ENCODE measurements at regions not wholly inside any gene's neighbourhood (a gene's known extent, or its start where the extent isn't known, plus 50 kb on each side); places are given as distances from the start of the nearest gene placed in this dataset.
A peak's percentile ranks its signal among the peaks of the same experiment; 100 is the strongest.

DNA sequence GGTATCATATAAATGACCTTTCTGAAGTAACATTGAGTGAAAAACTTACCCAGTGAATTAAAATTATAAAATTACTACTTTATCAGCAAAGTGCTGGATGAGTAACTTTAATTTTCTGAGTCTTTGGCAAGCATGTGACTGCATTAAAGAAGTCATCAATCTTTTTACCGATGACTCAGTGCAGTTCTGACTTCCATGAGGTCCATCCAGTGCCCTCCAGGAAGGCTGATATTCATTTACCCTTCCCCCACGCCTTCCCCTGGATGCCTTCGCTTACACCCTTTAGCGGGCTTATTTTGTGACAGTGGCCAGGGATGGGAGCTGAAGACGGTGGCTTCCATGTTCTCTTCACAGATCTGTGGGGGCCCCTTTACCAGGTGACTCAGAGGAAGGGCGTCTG, 572.9 kb upstream of the PFKP start:
- DNase-seq, result no peak

DNA sequence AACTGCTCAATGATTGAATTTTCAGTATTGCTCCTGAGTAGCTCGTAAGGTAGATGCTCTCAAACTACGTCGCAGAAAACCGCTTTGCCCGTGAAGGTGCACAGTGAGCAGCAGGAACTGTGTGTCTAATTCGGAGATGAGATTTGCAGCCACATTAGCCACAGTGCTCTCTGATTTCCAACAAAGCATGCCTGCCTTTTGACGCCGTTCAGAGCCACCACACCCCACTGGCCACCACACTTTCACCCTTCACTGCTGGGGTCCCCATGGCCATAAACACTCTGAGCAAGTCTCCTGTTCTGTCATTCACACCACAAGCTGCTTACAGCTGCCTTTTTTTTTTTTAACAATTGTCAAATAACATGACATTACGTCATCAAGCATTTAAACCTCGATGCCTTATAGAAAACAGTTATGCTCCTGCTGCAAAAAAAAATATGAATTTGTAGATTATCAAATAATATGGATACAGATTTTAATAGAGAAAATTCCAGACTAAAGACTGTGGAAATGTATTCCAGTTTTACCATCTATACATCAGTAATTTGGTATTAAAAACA, 578.8 kb upstream of the PFKP start:
- DNase-seq, result no peak

DNA sequence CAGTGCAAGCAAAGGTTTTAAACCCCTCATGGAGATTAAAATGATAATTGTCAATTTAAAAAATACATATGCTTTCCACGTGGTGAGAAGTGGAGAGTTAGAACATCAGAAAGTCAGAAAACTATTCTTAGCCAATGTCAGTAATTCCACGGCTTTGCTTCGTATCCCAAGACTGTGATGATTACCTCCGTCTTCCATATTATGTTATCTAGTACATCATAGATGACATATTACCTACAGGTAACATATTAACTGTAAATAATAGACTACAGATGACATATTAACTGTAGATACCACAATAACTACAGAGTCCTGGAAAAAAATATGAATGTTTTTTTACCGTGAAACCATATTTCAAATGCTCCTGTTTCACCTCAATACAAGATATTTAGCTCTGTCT, 579.4 kb upstream of the PFKP start:
- DNase-seq, result no peak

GRCh38 chr10:2478656-2479055, 588.7 kb upstream of the PFKP start:
- DNase-seq, result no peak

GRCh38 chr10:2476812-2477553, 590.4 kb upstream of the PFKP start:
- peak; percentile 45 for DNase-seq

- no peak for DNase-seq
These were observed 591.0 kb upstream of the PFKP start for GRCh38 chr10:2476218-2476811.

GRCh38 chr10:2475711-2476217, 591.6 kb upstream of the PFKP start:
- no peak for DNase-seq

DNA sequence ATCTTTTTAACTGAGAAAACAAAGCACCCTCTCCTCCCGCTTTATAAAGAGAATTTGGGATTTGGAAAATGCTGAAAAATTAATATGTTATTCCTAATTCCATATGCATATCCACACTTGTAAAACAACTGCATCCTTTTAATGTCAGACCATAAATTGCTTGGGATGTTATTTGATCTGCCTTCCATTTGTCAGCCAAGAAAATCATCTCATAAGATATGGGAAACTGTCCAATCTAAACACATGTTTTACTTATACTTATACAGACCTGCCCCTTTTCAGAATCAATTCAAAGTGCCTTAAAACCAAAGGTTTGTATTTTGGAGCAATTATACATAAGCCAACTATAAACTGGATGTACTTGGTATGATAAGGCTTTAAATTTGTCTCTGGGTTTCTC, 595.5 kb upstream of the PFKP start:
- DNase-seq, result no peak

DNA sequence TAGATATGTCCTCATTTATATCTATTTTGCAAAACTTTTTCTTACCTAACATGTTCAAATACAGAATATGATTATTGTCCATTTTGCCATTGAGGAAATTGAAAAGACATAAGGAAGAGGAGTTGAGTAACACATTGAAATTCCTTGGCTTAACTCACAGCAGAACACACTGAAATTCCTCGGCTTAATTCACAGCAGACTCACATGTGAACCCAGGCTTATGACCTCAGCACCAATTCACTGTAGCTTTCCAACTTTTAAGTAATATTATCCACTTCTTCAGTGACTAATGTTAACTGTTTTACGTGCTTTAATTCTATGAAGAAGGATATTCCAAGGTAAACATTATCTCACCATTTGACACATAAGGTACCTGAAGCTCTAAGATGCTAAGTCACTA, 597.5 kb upstream of the PFKP start:
- no peak for DNase-seq

GRCh38 chr10:2464483-2464882, 602.9 kb upstream of the PFKP start:
- no peak for DNase-seq

DNA sequence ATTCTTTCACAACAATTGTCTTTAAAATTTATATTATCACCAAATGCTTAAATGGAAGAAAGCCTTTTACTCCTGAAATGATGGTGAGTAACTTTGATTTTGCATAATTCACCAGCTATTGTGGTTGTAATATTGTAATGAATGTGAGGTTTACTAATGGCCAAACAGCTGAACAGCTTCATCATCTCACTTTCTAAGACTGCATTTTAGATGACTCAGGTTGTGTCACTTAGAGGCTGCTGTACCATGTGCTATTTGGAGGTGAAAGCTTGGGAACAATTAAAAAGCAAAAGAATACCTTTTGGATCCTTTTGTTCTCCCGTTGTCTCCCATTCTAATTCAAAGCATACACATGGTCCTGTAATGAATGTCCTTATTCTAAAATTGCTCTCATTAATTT, 604.0 kb upstream of the PFKP start:
- no peak for DNase-seq

- no peak for DNase-seq
These were observed 604.8 kb upstream of the PFKP start for GRCh38 chr10:2462581-2462980.

GRCh38 chr10:2460812-2461211, 606.5 kb upstream of the PFKP start:
- no peak for DNase-seq

GRCh38 chr10:2459713-2460112, 607.6 kb upstream of the PFKP start:
- DNase-seq, result no peak

DNA sequence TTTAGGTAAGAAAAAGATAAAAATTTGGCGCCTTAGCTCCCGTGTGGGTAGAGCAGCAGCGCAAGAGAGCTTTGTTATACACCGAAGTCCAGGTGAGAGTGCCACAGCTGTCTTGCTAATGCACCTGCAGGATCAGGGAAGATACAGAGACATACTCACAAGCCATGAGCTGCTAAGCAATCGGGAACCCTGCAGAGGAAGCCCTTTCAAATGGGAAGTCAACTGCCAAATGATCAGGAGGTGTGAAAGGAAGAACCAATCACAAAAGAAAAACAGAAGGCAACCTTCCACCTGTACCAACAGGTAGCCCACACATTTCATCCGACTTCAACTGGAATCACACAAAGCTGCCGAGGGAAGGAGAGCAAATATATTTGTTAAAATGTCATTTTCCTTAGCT, 610.5 kb upstream of the PFKP start:
- no peak for DNase-seq

GRCh38 chr10:2445370-2445769, 622.0 kb upstream of the PFKP start:
- DNase-seq, result no peak

DNA sequence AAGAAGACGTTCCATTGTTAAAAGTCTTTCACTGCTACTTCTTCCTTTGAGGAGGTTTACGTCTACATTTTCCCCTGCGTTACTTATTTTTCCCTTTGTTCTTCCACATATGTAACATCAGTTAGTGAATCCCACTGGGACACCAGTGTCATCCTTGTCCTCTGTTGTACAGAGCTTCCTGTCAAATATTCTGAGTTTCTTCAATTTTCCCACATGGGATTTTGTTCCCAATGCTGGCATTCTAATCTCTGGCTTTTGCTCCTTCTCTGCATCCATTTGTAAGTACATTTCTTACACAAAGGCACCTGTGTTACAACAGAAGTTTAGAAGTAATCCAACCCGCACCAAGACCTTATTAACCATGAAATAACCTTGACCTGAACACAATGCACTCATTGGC, 627.4 kb upstream of the PFKP start:
- DNase-seq, result no peak

- no peak for DNase-seq
These were observed 628.3 kb upstream of the PFKP start for GRCh38 chr10:2439000-2439399.

DNA sequence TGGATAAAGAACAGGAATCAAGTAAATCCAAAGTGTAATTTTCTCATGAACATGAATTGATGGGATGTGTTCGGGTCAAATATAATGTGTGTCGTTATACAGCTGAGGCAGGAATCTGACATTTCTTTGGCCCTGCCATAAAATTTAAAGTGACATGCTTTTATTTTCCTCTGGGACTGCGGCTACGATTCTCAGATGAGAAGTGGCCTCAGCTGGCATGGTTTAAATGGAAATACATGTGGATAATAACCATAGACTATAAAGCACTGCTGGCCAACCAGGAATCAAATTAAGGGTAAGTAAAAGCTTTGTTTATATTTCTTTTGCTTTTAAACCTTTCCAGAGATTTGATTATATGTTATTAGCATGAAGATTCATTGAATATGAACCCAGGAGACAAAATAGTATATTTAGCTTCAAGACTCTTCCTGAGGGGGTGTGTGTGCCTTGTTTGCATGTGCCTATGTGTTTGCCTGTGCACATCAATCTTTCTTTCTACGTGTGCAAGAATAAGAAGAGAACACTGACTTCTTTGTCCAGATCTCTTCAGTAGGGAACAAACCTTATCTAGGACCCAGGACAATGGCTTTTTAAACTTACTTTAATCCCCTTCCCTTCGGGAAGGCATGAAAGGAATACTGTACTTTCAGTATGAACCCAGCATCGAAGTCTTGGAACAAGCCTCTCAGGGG, 629.0 kb upstream of the PFKP start:
- DNase-seq, result no peak

- no peak for DNase-seq
These were observed 630.4 kb upstream of the PFKP start for GRCh38 chr10:2436933-2437332.

GRCh38 chr10:2431961-2432360, 635.4 kb upstream of the PFKP start:
- DNase-seq, result no peak

DNA sequence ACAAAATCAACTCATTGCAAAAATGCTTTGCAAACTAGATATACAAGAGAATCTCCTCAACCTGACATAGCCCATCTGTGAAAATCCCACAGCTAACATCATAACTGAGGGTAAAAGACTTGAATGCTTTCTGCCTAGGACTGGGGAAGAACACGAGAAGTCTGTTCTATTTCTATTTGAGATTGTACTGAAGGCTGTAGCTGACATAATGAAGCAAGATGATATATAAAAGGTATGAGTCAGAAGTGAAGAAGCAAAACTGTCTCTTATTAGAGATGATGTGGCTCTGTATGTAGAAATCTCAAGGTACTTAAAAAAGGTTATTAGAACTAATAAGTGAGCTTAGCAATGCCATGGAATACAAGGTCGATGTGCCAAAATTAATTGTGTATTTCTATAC, 639.9 kb upstream of the PFKP start:
- DNase-seq, result no peak

DNA sequence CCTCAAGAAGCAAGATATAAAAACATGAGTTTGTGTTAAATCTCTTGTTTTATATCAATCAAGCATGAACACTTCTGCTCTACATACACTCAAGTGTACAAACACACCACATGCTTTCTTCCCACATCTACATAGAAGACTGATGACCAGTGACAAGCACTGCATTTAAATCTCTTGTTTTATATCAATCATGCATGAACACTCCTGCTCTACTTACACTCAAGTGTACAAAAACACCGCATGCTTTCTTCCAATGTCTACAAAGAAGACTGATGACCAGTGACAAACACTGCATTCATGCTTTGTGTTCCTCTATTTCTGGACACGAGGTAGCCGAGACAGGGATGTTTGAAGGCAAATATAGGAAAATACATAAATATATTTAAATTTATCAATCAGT, 642.0 kb upstream of the PFKP start:
- DNase-seq, result no peak

GRCh38 chr10:2414562-2414961, 652.8 kb upstream of the PFKP start:
- no peak for DNase-seq
